ENCODE measurements at regions not wholly inside any gene's neighbourhood (a gene's known extent, or its start where the extent isn't known, plus 50 kb on each side); places are given as distances from the start of the nearest gene placed in this dataset.
"Not testable (repeated sequence)": the region's sequence is repeated elsewhere in the genome, so short reads cannot be mapped to it uniquely, and the experiment has no call there.

DNA sequence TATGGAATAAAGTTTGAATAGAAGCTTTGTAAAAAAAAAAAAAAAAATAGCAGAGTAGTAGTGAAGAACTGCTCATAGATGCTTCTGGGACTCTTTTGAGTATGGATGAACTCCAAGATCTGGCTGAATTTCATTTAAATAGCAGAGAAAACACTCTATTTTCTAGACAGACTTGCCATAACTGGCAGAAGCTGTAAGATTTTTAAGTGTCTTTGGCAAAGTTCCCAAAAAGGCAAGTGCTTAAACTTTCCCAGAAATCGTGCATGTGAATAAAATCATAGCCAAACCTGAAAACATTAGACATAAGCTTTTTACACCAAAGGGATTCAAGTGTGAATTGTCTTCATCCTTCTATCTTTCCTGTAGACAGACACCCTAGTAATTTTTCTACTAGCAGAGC lies 110.3 kb upstream of the MITF start:
- Histone ChIP-seq H3K36me3 (ENCODE audit: control insufficient read depth, insufficient read depth, low read length) (no peaks in the 10 kb centered on the region), H3K9me3 (0 out of 2 replicates have a peak, but pooled peaks cover 3% of the 10 kb centered on the region), H3K27me3 (replicated peaks; ENCODE audit: control insufficient read depth, insufficient read depth, low read length) (no peaks in the 10 kb centered on the region), H3K4me1 (no peaks in the 10 kb centered on the region), H3K4me3 (ENCODE audit: low read depth, low read length) (no peak overlapping the region)
- intact Hi-C loops (cut with micrococcal nuclease; ENCODE audit: unreplicated experiment) = no loop called here
- Mint-ChIP-seq H3K9me3 (ENCODE audit: unreplicated experiment) (peaks cover 21% of the 10 kb centered on the region), H3K4me1 (ENCODE audit: low read depth, unreplicated experiment) (no peaks in the 10 kb centered on the region), H3K27ac (ENCODE audit: unreplicated experiment) (no peak overlapping the region), H3K27me3 (ENCODE audit: insufficient read depth, unreplicated experiment) (peaks cover 6% of the 10 kb centered on the region), H3K36me3 (ENCODE audit: insufficient read depth, unreplicated experiment) (no peaks in the 10 kb centered on the region), H3K4me3 (ENCODE audit: unreplicated experiment) (no peak overlapping the region)
- ChIA-PET CTCF (interaction anchor here (0.7 kb wide), 1 partner anchor 1010 kb away, joined by 3 read pairs; no protein-coding TSS in a partner anchor), POLR2A (no interaction called here)
- no peak for DNase-seq
- no TSS peak for BruUV-seq (replicated peaks)
- TF ChIP-seq, protein P1, sequence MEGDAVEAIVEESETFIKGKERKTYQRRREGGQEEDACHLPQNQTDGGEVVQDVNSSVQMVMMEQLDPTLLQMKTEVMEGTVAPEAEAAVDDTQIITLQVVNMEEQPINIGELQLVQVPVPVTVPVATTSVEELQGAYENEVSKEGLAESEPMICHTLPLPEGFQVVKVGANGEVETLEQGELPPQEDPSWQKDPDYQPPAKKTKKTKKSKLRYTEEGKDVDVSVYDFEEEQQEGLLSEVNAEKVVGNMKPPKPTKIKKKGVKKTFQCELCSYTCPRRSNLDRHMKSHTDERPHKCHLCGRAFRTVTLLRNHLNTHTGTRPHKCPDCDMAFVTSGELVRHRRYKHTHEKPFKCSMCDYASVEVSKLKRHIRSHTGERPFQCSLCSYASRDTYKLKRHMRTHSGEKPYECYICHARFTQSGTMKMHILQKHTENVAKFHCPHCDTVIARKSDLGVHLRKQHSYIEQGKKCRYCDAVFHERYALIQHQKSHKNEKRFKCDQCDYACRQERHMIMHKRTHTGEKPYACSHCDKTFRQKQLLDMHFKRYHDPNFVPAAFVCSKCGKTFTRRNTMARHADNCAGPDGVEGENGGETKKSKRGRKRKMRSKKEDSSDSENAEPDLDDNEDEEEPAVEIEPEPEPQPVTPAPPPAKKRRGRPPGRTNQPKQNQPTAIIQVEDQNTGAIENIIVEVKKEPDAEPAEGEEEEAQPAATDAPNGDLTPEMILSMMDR (IDR thresholded peaks at IDR 0.05; ENCODE audit: insufficient read depth in 1 of 2, low read depth in 1 of 2, low read length in 1 of 2, severe bottlenecking in 1 of 2, unreplicated experiment in 1 of 2) = no peak

DNA sequence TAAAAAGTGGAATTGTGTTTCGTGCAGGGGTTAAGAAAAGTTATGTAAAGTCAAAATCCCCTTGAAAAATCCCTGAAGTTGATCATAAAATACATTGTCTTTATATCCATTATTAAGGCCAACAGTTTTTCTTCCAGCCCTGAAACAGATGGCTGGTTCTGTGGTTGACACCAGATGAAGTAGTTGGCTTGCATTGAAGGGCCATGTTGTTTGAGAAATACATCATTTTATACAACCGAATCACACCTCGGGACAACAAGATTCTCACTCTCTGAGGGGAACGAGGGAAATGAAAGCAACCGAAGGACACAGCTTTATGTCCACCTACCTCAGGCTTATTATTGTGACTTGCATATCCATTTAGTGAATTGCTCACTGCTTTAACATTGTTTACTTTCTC lies 126.0 kb upstream of the MITF start:
- TF ChIP-seq, protein P1 (IDR thresholded peaks at IDR 0.05; ENCODE audit: insufficient read depth in 1 of 2, low read depth in 1 of 2, low read length in 1 of 2, severe bottlenecking in 1 of 2, unreplicated experiment in 1 of 2) = no peak
- no peak overlapping the region for H3K4me3 ChIP-seq (ENCODE audit: low read depth, low read length)
- H3K36me3 Mint-ChIP-seq (ENCODE audit: insufficient read depth, unreplicated experiment) = no peaks in the 10 kb centered on the region
- no peak for DNase-seq
- H3K27ac Mint-ChIP-seq (ENCODE audit: unreplicated experiment) = no peak overlapping the region
- no peak overlapping the region for H3K4me3 Mint-ChIP-seq (ENCODE audit: unreplicated experiment)
- no peaks in the 10 kb centered on the region for H3K4me1 ChIP-seq
- peaks cover 16% of the 10 kb centered on the region for H3K27me3 Mint-ChIP-seq (ENCODE audit: insufficient read depth, unreplicated experiment)
- BruUV-seq (replicated peaks) = no TSS peak
- no peaks in the 10 kb centered on the region for H3K36me3 ChIP-seq (ENCODE audit: control insufficient read depth, insufficient read depth, low read length)
- no peaks in the 10 kb centered on the region for H3K9me3 Mint-ChIP-seq (ENCODE audit: unreplicated experiment)
- intact Hi-C loops (cut with micrococcal nuclease; ENCODE audit: unreplicated experiment) = no loop called here
- POLR2A ChIA-PET = no interaction called here
- no peaks in the 10 kb centered on the region for H3K4me1 Mint-ChIP-seq (ENCODE audit: low read depth, unreplicated experiment)
- no peaks in the 10 kb centered on the region for H3K27me3 ChIP-seq (replicated peaks; ENCODE audit: control insufficient read depth, insufficient read depth, low read length)
- CTCF ChIA-PET = no interaction called here
- no peaks in the 10 kb centered on the region for H3K9me3 ChIP-seq

DNA sequence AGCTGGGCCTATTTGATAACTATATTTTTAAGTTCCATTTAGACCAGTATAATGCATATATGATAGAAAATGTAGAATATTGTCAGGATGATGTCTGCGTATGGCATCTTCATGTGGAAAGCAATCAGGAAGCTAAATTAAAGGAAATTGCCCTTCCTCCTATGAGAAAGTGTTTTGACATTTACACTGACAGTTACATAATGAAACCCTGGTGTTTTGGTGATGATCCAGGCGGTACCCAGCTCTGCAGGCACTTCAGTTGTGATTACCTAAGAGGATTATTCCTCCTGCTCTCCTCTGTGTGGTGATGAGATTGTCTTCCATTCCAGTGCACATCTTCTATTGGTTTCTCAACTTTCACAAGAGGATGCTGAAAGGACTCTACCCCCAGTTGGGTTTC lies 126.5 kb upstream of the MITF start:
- TF ChIP-seq, protein P1 (IDR thresholded peaks at IDR 0.05; ENCODE audit: insufficient read depth in 1 of 2, low read depth in 1 of 2, low read length in 1 of 2, severe bottlenecking in 1 of 2, unreplicated experiment in 1 of 2) = no peak
- no peaks in the 10 kb centered on the region for H3K36me3 Mint-ChIP-seq (ENCODE audit: insufficient read depth, unreplicated experiment)
- CTCF ChIA-PET = no interaction called here
- H3K27ac Mint-ChIP-seq (ENCODE audit: unreplicated experiment) = no peak overlapping the region
- H3K27me3 Mint-ChIP-seq (ENCODE audit: insufficient read depth, unreplicated experiment) = peaks cover 16% of the 10 kb centered on the region
- H3K4me1 Mint-ChIP-seq (ENCODE audit: low read depth, unreplicated experiment) = no peaks in the 10 kb centered on the region
- intact Hi-C loops (cut with micrococcal nuclease; ENCODE audit: unreplicated experiment) = no loop called here
- DNase-seq = no peak
- no peaks in the 10 kb centered on the region for H3K4me1 ChIP-seq
- no peaks in the 10 kb centered on the region for H3K9me3 Mint-ChIP-seq (ENCODE audit: unreplicated experiment)
- no peaks in the 10 kb centered on the region for H3K9me3 ChIP-seq
- H3K4me3 ChIP-seq (ENCODE audit: low read depth, low read length) = no peak overlapping the region
- no TSS peak for BruUV-seq (replicated peaks)
- POLR2A ChIA-PET = no interaction called here
- no peak overlapping the region for H3K4me3 Mint-ChIP-seq (ENCODE audit: unreplicated experiment)
- no peaks in the 10 kb centered on the region for H3K27me3 ChIP-seq (replicated peaks; ENCODE audit: control insufficient read depth, insufficient read depth, low read length)
- H3K36me3 ChIP-seq (ENCODE audit: control insufficient read depth, insufficient read depth, low read length) = no peaks in the 10 kb centered on the region

GRCh38 chr3:69609566-69609965 lies 129.7 kb upstream of the MITF start:
- intact Hi-C loops (cut with micrococcal nuclease; ENCODE audit: unreplicated experiment); H3K36me3 Mint-ChIP-seq (ENCODE audit: insufficient read depth, unreplicated experiment); BruUV-seq (replicated peaks); H3K36me3 ChIP-seq (ENCODE audit: control insufficient read depth, insufficient read depth, low read length); CTCF ChIA-PET; H3K4me3 ChIP-seq (ENCODE audit: low read depth, low read length); POLR2A ChIA-PET; DNase-seq; H3K4me3 Mint-ChIP-seq (ENCODE audit: unreplicated experiment); H3K9me3 Mint-ChIP-seq (ENCODE audit: unreplicated experiment); H3K27me3 ChIP-seq (replicated peaks; ENCODE audit: control insufficient read depth, insufficient read depth, low read length); H3K4me1 ChIP-seq; H3K9me3 ChIP-seq; H3K27ac Mint-ChIP-seq (ENCODE audit: unreplicated experiment); H3K4me1 Mint-ChIP-seq (ENCODE audit: low read depth, unreplicated experiment): not testable (repeated sequence)
- peaks cover 22% of the 10 kb centered on the region for H3K27me3 Mint-ChIP-seq (ENCODE audit: insufficient read depth, unreplicated experiment)
